ENCODE measurements at regions not wholly inside any gene's neighbourhood (a gene's known extent, or its start where the extent isn't known, plus 50 kb on each side); places are given as distances from the start of the nearest gene placed in this dataset.

GRCh38 chr2:238985041-238985729, 137.3 kb downstream of the TWIST2 start:
- no peak for DNase-seq

GRCh38 chr2:238985931-238986446, 138.1 kb downstream of the TWIST2 start:
- DNase-seq = no peak

- DNase-seq = no peak
Observed at GRCh38 chr2:238986491-238987351, 138.8 kb downstream of the TWIST2 start.

DNA sequence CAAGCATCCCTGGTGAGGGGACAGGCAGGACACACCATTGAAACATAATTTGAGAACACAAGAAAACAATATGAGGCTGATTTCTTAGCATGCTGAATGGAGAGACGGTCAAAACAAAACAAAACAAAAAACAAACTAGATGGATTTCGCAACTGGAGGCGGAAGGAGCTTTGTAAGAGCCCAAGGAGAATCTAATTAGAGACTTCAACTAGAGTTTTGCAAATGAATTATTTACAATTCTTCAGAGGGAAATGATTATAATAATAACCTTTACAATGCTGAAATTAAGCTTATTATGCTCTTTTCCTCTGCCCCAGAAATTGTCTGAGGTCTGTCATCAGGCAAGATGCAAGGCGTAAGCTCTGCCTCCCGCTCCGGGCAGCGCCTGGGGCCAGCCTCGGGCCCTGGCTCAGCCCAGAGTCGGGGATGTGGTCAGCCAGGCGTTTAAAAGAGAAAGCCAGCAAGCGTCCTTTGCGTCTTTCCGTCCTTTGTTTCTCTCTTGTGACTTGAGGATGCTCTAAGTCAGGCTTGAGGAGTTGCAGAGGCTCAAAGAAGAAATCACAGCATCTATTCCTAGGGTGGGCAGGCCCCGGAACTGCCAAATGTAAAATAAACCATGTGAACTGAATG, 139.6 kb downstream of the TWIST2 start:
- DNase-seq = no peak

DNA sequence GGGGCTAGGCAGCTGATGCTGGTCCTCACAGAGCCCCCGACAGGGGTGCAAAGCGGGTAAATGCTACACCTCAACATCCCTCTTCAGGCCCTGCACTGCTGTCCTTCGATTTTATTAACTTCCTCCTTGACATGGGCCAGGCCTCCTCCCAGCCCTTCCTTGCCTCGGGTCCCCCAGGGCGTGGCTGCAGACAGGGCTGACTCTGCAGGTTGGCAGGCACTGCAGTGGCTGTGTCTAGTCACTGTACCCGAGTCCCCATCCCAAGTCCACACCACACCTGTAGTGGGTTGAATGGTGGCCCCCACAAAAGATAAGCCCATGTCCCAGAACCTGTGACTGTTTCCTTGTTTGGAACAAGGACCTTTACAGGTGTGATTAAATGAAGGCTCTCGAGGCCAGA, 140.2 kb downstream of the TWIST2 start:
- no peak for DNase-seq

DNA sequence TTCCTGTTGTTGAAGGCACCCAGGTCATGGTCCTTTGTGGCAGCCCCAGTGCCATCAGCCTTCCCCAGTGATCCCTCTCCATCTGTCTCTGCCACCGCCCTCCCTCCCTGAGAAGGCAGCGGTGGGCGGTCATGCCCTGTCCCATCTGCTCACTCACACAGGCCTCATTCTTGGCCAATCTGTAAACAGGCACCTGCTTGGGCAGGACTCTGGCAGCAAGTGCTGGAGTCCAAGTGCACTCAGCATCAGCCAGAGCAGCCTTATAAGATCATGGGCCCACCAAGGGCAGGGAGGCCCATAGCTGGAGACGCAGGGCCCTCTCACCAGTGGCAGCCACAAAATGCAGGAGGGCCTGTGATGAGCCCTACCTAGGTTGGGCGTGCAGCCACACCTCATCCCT, 140.9 kb downstream of the TWIST2 start:
- no peak for DNase-seq

DNA sequence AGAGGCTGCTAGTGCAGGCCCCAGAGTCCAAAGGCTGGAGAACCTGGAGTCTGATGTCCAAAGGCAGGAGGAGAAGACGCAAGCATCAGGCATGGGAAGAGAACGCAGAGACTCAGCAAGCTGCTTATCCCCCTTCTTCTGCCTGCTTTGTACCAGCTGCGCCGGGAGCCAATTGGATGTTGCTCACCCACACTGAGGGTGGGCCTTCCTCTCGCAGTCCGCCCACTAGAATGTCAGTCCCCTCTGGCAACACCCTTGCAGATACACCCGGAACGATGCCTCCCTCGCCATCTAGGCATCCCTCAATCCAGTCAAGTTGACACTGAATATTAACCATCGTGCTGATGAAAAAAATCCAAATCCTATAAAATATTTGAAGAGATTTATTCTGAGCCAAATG, 141.6 kb downstream of the TWIST2 start:
- no peak for DNase-seq

DNA sequence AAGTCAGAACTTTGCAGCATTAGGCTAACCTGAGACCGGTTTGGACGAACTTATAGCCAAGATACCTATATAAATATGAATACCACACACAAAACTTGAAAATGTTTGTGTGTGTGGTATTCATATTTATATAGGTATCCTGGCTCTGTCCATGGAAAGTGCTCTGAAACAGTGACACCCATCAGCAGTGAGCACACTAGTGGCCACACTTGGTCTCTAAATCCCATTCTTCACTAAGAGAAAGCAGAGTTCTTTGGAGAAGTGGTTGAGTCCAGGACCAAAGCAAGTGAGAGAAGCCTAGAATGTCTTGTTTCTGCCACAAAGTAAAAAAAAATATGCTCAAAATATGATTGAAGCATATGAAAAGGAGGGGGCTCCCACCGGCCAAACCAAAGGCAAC, 146.5 kb downstream of the TWIST2 start:
- DNase-seq = no peak

DNA sequence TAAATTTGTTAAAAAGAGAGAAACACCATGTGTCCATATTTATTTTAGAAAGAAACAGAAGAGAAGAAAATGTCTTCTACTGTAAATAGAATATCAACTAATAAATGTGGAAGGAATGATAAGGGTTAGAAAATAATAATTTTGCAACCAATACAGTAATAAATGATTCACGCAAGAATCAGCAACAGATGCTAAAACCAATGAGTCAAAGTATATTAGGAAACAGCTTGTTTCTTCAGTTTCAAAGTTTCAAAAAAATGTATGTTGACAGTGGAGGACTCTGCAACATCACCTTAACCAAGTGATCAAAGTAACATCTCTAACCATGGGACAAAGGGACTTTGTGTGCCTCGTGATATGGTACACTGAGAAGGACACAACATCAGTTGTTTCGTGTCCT, 147.0 kb downstream of the TWIST2 start:
- no peak for DNase-seq

DNA sequence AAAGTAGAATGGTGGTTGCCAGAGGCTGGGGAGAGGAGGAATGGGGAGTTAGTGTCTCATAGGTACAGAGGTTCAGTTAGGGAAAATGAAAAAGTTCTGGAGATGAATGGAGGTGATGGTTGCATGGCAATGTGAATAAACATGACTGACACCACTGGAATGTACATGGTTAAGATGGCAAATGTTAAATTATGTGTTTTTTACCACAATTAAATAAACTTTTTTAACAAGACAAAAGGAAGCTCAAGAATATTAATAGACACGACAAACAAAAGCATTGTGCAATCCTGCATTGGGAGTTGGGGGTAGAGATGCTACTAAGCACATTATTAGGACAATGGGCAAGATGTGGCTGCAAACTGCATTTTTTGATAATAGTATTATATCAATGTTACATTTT, 147.7 kb downstream of the TWIST2 start:
- DNase-seq = no peak

DNA sequence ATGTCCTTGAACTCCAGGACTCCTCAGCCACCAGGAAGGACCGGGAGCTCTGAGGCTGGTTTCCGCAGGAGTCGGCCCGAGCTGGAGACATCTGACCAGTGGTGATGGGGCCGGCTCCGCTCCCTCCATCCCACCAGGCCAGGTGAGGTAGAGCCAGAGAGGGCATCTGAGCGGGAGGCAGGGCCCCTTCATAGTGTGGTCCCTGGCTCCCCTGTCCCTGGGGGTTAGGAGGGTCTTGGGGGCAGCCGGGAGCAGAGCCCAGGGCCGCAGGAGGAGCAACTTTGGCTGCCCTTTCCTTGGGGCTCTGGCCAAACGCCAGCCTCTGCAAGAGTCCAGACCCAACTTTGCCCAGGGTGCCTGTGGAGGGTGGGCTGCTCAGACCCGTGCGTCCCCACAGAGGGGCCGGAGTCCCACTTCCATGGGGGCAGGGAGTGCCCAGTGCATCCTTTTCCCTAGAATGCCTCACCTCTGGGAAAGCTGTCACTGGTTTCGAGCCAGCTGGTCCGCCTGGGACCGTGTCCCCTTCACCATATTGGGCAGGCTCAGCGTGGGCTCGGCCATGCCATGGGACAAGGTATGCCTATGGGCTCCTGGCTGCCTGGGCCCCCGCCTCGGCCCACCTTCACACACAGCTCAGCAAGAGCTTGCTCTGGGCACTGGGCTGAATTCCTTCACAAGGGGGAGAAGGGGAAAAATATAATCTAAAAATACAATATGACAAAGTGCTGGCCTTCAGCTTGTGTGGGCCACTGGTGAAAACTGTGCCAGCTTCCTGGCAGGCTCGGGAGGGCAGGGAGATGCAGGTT, 148.6 kb downstream of the TWIST2 start:
- DNase-seq = no peak

DNA sequence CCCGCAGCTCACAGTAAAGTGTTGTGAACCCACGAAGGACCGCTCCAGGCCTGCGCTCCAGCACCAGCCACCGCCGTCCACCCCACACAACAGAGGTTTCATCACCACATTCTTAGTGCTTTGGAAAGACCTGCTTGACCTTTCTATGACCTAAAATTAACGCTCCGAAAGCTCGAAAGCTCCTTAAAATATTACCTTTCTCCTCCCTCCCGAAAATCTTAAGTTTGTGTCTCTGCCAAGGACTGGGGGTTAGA, 149.2 kb downstream of the TWIST2 start:
- no peak for DNase-seq

- no peak for DNase-seq
Observed at GRCh38 chr2:238997684-238998083, 149.8 kb downstream of the TWIST2 start.

Measured in activated naive CD4-positive, alpha-beta T cell treated with Interleukin-2 at 50 U/mL for 16 hours (primary cell).